Endodermal cell (in vitro differentiated cells): ENCODE measurements at regions not wholly inside any gene's neighbourhood (a gene's known extent, or its start where the extent isn't known, plus 50 kb on each side); places are given as distances from the start of the nearest gene placed in this dataset.

Experiments
- DNase-seq: peaks from one replicate; pipeline ENCODE4 v3.0.0-alpha.2; 2017
- H3K27ac ChIP-seq: 2 replicates; pipeline ENCODE4 v1.5.1; 2013; ENCODE audit warnings: mild to moderate bottlenecking, low read depth, low read length, moderate library complexity
- H3K27me3 ChIP-seq: 2 replicates; pipeline ENCODE4 v1.6.1; 2013; ENCODE audit warnings: mild to moderate bottlenecking, low read length, moderate library complexity; ENCODE audit not compliant: insufficient read depth, control insufficient read depth, poor library complexity, severe bottlenecking
- H3K36me3 ChIP-seq: 2 replicates; pipeline ENCODE4 v1.7.0; 2013; ENCODE audit warnings: mild to moderate bottlenecking, low read length, moderate library complexity; ENCODE audit not compliant: control insufficient read depth, insufficient read depth
- H3K4me1 ChIP-seq: one replicate; pipeline ENCODE4 v1.7.0; 2013; ENCODE audit warnings: low read length; ENCODE audit not compliant: control insufficient read depth, insufficient read depth
- H3K4me3 ChIP-seq: 2 replicates; pipeline ENCODE4 v1.5.1; 2013; ENCODE audit warnings: mild to moderate bottlenecking, low read length, moderate library complexity
- H3K9ac ChIP-seq: 2 replicates; pipeline ENCODE4 v1.6.1; 2013; ENCODE audit warnings: mild to moderate bottlenecking, low read length, moderate library complexity; ENCODE audit not compliant: poor library complexity, severe bottlenecking; ENCODE audit errors: extremely low read depth
- H3K9me3 ChIP-seq: 2 replicates; pipeline ENCODE4 v1.6.1; 2013; ENCODE audit warnings: mild to moderate bottlenecking, low read length, moderate library complexity; ENCODE audit not compliant: control insufficient read depth
- H3K27ac Mint-ChIP-seq: 2 replicates; pipeline ENCODE4 v1.8.0; 2020; ENCODE audit warnings: mixed read lengths
- H3K27me3 Mint-ChIP-seq: 2 replicates; pipeline ENCODE4 v1.8.0; 2021; ENCODE audit warnings: mild to moderate bottlenecking, mixed read lengths; ENCODE audit not compliant: insufficient read depth
- H3K36me3 Mint-ChIP-seq: 2 replicates; pipeline ENCODE4 v1.8.0; 2020; ENCODE audit warnings: low read depth, mixed read lengths
- H3K4me1 Mint-ChIP-seq: 2 replicates; pipeline ENCODE4 v1.8.0; 2020; ENCODE audit warnings: mixed read lengths
- H3K4me3 Mint-ChIP-seq: 2 replicates; pipeline ENCODE4 v1.8.0; 2020; ENCODE audit warnings: mild to moderate bottlenecking, moderate library complexity, mixed read lengths
- H3K9me3 Mint-ChIP-seq: 2 replicates; pipeline ENCODE4 v1.8.0; 2020; ENCODE audit warnings: mild to moderate bottlenecking, mixed read lengths
- WGBS, 2 experiments: methylation state at CpG; one replicate each; pipeline versions ENCODE4 v1.1.5 to v1.1.7; 2013; ENCODE audit warnings: missing lambda C conversion rate in 2 of 2, mixed read lengths in 1 of 2; ENCODE audit not compliant: insufficient coverage in 1 of 2, insufficient read length in 1 of 2; 5-methylcytosine and 5-hydroxymethylcytosine counted together
- TF ChIP-seq, protein P1 (sequence below): fragments of 200-600 bp; sonication (generic); conservative IDR thresholded peaks from 2 replicates; pipeline ENCODE4 v1.5.0; 2021; ENCODE audit warnings: antibody characterized with exemption, mild to moderate bottlenecking

- H3K4me1 Mint-ChIP-seq: peaks cover 44% of the 10 kb centered on the region
- 69 to 74% methylated on average over 6 of the region's 6 CpGs for WGBS, 2 experiments
- Histone ChIP-seq H3K9me3 (no peaks in the 10 kb centered on the region), H3K27me3 (no peaks in the 10 kb centered on the region), H3K4me1 (peaks cover 15% of the 10 kb centered on the region), H3K36me3 (no peaks in the 10 kb centered on the region), H3K4me3 (no peak overlapping the region), H3K9ac (no peak overlapping the region), H3K27ac (no peak overlapping the region)
- no peak for DNase-seq
- H3K4me3 Mint-ChIP-seq: no peak overlapping the region
- no peaks in the 10 kb centered on the region for H3K36me3 Mint-ChIP-seq
- peak overlapping the region; percentile 67 for H3K27ac Mint-ChIP-seq
- no peaks in the 10 kb centered on the region for H3K27me3 Mint-ChIP-seq
- no peaks in the 10 kb centered on the region for H3K9me3 Mint-ChIP-seq
- TF ChIP-seq, protein P1, sequence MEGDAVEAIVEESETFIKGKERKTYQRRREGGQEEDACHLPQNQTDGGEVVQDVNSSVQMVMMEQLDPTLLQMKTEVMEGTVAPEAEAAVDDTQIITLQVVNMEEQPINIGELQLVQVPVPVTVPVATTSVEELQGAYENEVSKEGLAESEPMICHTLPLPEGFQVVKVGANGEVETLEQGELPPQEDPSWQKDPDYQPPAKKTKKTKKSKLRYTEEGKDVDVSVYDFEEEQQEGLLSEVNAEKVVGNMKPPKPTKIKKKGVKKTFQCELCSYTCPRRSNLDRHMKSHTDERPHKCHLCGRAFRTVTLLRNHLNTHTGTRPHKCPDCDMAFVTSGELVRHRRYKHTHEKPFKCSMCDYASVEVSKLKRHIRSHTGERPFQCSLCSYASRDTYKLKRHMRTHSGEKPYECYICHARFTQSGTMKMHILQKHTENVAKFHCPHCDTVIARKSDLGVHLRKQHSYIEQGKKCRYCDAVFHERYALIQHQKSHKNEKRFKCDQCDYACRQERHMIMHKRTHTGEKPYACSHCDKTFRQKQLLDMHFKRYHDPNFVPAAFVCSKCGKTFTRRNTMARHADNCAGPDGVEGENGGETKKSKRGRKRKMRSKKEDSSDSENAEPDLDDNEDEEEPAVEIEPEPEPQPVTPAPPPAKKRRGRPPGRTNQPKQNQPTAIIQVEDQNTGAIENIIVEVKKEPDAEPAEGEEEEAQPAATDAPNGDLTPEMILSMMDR: no peak
Observed at GRCh38 chr19:28294395-28294794, 918.6 kb downstream of the UQCRFS1 start.

GRCh38 chr19:28293685-28294084 is 919.3 kb downstream of the UQCRFS1 start:
- no peaks in the 10 kb centered on the region for H3K9me3 Mint-ChIP-seq
- DNase-seq: no peak
- peaks cover 51% of the 10 kb centered on the region for H3K4me1 Mint-ChIP-seq
- no peak overlapping the region for H3K27ac Mint-ChIP-seq
- Histone ChIP-seq H3K4me3 (no peak overlapping the region), H3K9ac (no peak overlapping the region), H3K36me3 (no peaks in the 10 kb centered on the region), H3K27me3 (no peaks in the 10 kb centered on the region), H3K27ac (no peak overlapping the region), H3K4me1 (peaks cover 15% of the 10 kb centered on the region), H3K9me3 (no peaks in the 10 kb centered on the region)
- TF ChIP-seq, protein P1: no peak
- H3K4me3 Mint-ChIP-seq: no peak overlapping the region
- no peaks in the 10 kb centered on the region for H3K27me3 Mint-ChIP-seq
- 98 to 100% methylated on average over 1 to 2 of the region's 3 CpGs for WGBS, 2 experiments
- no peaks in the 10 kb centered on the region for H3K36me3 Mint-ChIP-seq

DNA sequence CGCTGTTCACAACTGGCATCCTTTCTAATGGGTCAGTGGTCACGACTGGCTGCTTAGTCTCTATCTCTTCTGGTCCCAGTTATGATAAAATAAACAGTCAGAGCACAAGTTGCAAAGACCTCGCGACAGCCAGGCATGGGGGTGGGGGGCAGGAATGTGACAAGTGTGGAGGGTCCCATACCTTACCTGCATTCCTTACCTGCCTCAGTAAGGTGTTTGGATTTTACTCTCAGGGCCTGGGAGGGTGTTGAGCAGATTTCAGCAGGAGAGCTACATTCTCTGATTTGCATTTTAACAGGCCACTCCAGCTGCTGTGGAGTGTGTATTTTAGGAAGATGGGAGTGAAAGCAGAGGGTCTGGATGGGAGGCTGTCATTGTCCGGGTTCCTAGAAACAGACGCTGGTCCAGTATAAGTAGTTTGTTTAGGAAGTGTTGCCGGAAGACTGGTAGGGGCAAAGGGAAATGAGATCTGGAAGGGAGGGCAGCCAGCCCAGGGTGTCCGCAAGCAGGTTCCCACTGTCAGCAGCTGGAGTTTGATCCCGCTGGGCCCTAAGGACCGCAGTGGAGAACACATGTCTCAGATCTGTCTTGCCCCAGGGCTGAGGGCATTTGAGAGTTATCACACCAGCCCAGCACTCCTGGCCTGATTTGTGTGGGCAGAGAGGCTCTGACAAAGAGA is 920.0 kb downstream of the UQCRFS1 start:
- Mint-ChIP-seq H3K4me3 (peak overlapping the region; percentile 5), H3K27ac (peak overlapping the region; percentile 84)
- 59 to 62% methylated on average over 4 to 10 of the region's 10 CpGs for WGBS, 2 experiments

More for the DNA sequence above, 920.0 kb downstream of the UQCRFS1 start:
- Mint-ChIP-seq H3K9me3 (no peaks in the 10 kb centered on the region), H3K36me3 (no peaks in the 10 kb centered on the region), H3K27me3 (no peaks in the 10 kb centered on the region), H3K4me1 (peaks cover 58% of the 10 kb centered on the region)
- peaks cover 15% of the 10 kb centered on the region for H3K4me1 ChIP-seq
- DNase-seq: peak; percentile 87
- no peak overlapping the region for H3K9ac ChIP-seq
- H3K36me3 ChIP-seq: no peaks in the 10 kb centered on the region
- no peak overlapping the region for H3K27ac ChIP-seq
- no peaks in the 10 kb centered on the region for H3K9me3 ChIP-seq
- TF ChIP-seq, protein P1: no peak
- H3K4me3 ChIP-seq: no peak overlapping the region
- H3K27me3 ChIP-seq: no peaks in the 10 kb centered on the region
